HG03457 (cell line): ENCODE measurements at regions not wholly inside any gene's neighbourhood (a gene's known extent, or its start where the extent isn't known, plus 50 kb on each side); places are given as distances from the start of the nearest gene placed in this dataset.

Experiments used
- ATAC-seq: cut with Tn5 transposase; IDR thresholded peaks from one replicate; pipeline ENCODE4 v1.9.1; 2021; ENCODE audit warnings: moderate number of reproducible peaks; ENCODE audit not compliant: unreplicated experiment

- ATAC-seq: no peak
These were observed 175.2 kb downstream of the MRPL14 start for GRCh38 chr6:43951756-43952675.

DNA sequence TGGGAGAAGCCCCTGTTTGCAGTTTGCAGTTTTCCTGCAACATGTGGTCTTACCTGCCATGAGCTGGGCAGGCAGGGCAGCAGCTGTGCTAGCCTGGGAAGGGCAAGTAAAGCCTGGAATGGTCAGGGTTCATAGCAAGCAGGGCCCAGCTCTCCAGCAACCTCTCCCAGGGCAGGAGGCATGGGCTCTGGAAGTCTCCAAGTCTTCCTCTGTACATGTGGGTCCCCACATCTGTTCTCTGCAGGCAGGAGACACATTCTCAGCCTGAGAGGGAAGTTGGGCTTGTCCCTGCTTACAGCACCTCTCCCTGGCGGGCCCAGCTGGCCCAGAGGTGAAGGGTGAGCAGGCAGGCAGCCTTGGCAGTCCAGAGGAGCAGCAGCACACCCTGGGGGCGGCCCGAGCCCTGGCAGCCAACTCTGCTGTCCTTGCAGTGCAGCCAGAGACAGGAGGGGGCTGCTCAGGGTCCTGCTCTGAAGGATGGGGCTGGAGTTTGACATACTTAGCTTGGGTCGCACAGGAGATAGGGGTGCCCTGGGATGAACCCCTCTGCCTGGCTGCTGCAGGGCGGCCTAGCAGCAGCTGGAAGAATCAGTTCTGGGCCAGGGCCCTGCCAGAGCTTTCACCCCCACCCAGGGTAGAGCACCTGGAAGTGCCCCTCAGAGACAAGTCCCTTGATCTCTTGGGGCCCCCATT, 176.0 kb downstream of the MRPL14 start:
- no peak for ATAC-seq

DNA sequence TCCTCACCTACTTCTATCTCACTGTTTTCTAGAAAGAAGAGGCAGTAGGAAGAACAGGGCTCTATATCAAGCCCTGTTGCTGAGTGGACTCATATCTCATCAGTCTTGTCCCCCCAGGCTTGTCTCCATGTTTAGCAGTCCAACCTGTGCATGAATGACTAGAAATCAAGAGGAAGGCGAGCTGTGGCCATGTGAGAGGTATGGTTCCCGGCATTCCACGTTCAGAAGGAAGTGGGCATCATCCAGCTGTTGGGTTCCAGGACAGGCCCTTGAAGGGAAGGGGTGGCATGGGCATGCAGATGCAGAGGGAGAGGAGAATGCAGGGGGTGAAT, 176.6 kb downstream of the MRPL14 start:
- ATAC-seq: no peak

- no peak for ATAC-seq
These were observed 177.1 kb downstream of the MRPL14 start for GRCh38 chr6:43950051-43950605.

DNA sequence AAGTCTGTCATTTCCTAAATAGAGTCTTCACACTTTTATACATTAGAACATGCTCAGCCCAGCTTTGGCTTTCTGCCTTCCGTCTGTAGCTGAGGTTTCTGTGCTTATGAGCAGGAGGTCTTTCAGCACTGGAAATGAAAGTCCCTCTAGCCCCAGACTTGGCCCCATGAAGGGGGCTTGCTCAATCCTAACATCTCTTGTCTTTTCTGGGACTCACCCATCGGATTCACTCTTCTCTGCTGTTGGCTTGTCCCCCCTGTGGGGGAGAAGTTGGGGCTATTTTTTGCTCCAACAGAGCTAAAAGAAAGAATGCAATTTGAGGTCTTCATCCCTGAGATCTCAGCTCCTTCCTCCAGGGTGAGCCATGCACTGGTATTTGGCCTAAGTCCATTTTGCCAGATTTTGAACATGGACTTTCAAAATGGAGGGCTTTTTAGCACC, 177.7 kb downstream of the MRPL14 start:
- ATAC-seq: no peak

DNA sequence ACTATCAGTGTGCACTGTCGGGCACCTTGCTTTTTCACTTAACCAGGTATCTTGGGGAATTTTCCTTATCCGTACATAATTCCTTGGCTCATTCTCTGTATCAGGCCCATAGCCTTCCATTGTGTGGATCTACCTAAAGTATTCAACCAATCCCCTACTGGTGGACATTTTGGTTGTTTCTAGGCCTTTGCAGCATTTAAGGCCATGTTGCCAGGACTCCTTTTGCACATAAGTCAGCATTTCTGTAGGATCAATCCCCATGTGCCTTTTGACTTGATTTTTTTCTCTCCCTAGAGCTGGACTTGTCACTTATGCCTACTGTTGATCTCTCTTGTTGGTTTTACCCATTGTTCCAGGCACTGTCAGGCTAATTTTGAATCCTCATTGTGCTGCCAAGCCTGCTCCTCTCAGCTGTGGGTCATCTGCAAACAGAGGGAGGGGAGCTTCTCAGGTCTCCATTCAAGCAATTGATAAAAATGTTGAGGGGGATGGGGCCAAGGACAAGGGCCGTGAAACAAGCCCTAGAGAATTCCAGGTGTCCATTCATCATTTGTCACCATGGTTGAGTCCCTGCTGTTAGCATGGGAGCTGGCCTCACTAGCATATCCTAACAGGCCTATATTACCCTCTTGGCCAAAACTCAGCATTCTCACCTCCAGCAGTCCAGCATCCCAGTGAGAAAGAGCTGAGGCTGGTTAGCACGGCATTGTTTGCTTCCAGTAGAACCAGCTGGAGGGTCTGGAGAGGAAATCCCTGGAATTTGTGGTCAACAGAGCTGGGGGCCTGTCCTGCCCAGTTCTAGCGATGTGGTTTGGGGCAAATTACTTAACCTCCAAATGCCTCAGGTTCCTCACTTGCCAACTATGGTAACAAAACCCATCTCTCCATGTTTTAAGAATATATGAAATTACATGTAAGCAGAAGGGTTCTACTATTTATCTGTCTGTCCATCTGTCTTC, 178.4 kb downstream of the MRPL14 start:
- no peak for ATAC-seq

GRCh38 chr6:43947860-43948259, 177.8 kb downstream of the VEGFA start:
- ATAC-seq: no peak

- no peak for ATAC-seq
These were observed 176.8 kb downstream of the VEGFA start for GRCh38 chr6:43946641-43947363.

GRCh38 chr6:43945768-43946080, 175.7 kb downstream of the VEGFA start:
- no peak for ATAC-seq

DNA sequence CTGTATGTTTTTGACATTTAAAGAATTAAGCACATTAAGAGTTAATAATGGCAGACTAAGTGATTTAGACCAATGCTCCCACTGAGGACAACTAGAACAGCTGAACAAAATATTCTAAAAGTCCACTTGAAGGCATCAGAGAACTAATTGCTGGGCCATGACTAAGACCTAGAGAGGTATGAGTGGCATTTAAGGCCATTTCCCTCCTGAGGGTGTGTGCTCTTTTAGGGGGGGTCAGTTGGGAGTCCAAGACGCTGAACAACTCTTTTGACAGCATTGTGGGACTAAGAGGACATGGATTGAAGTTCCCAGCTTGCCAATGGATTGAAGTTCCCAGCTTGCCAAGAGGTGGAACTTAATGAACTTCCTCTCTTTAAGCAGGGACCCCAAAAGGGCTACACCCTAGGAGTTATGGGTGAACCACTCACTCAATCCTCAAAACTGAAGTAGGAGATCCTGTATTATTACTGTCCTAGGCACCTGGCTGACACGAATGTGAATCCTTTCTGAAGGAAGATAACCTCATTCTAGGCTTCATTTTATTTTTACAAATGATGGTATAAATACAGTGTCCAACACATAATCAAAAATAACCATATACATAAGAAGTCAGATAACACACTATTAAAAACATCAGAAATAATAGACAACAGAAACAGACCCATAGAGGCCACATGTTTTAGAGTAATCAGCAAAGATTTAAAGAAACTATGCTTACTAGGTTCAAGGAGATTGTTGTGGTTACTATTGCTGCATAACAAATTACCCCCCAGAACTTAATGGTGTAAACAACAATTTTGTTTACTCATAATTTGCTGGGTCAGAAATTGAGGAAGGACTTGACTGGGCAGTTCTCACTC, 175.1 kb downstream of the VEGFA start:
- no peak for ATAC-seq

DNA sequence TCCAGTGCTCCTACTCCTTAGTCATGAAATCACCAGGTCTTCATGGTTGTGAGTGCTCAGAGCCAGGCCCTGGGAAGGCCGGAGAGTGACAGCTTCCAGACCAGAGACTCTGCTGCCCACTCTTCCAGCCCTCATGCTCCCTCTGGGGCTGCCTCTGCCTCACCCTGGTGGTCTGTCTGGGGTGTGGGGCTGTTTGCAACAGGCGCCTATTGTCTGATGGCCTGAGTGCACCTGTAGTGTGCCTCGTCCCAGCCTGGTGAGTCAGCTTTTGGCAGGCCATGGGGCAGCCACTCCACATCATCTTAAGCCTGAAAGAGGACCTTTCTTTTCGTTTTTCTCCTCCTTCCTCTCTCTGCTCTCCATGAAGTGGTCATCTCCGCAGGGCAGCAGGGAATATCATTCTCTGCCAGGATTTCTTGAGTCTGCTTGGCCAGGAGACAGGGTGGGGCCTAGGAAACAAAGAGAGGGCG, 173.8 kb downstream of the VEGFA start:
- ATAC-seq: no peak

- no peak for ATAC-seq
These were observed 173.2 kb downstream of the VEGFA start for GRCh38 chr6:43943099-43943766.

- ATAC-seq: no peak
These were observed 172.6 kb downstream of the VEGFA start for GRCh38 chr6:43942616-43943015.

DNA sequence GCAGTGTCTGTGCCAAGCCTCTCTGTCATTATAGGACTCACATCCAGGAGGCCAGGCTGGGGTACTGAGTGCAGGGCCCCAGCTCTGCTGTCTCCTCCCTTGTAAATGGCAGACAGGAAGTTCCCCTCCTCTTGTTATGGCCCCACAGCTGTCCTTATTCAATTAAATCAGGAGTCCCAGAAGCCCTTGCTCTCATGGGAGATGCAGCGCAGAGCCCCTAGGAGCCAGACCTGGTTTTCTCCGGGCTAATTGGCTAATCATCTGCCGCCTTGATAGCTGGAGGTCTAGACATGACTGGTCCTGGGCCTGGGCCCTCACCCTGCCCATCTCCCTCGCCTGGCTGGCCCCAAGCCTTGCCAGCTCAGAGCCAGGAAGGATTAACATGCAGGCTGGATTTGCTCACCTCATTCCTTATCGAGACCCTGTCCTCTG, 172.0 kb downstream of the VEGFA start:
- no peak for ATAC-seq

DNA sequence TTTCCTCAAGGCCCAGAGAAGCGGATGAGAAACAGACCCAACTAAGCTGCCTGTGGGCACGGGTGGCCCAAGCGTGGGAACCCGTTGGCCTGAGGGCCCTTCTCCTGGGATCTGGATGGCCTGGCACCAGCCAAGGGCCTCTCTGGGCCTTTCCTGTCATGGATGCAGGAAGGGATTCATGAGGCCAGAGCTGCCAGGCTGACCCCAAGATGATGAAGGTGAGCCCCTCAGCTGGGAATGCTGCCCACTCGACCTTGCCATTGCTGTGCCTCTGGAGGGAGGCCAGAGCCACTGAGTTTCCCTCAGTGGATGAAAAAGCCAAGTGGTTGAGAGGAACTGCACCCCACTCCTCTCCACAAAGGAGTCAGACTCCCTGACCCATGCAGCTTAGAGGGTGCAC, 171.2 kb downstream of the VEGFA start:
- no peak for ATAC-seq

GRCh38 chr6:43940393-43941087, 170.5 kb downstream of the VEGFA start:
- no peak for ATAC-seq

DNA sequence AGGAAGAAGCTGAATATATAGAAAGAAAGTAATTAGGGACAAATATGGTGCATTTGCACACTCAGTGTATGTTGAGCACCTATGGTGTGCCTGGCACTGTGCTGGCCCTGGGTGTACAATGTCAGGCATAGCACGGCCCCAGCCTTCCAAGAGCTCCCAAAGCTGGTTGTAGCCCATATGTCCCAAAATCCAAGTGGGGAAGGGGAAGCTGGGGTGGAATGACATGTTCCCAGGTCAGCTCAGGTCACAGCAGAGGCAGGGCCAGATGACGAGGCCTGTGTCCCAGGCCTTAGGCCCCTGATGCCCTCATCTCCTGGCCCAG, 170.0 kb downstream of the VEGFA start:
- ATAC-seq: no peak
